Mucosa of descending colon (tissue), 3 donors: ENCODE measurements at regions not wholly inside any gene's neighbourhood (a gene's known extent, or its start where the extent isn't known, plus 50 kb on each side); places are given as distances from the start of the nearest gene placed in this dataset.

Experiments
- ATAC-seq: fragments of 200-7000 bp; cut with Tn5 transposase; one replicate; pipeline ENCODE4 v1.9.1; 2020; ENCODE audit warnings: mild to moderate bottlenecking, moderate library complexity
- DNase-seq, 3 donors: peaks; one replicate each; pipeline ENCODE4 v3.0.0-alpha.2; 2020
- H3K36me3 ChIP-seq: fragments of 200-600 bp; one replicate; pipeline ENCODE4 v1.8.0; 2021; ENCODE audit warnings: low read depth, mild to moderate bottlenecking
- H3K4me1 ChIP-seq: fragments of 200-600 bp; one replicate; pipeline ENCODE4 v1.8.0; 2021; ENCODE audit warnings: low read depth, mild to moderate bottlenecking
- H3K4me3 ChIP-seq: fragments of 200-600 bp; one replicate; pipeline ENCODE4 v1.8.0; 2021; ENCODE audit warnings: mild to moderate bottlenecking
- H3K9me3 ChIP-seq: fragments of 200-600 bp; one replicate; pipeline ENCODE4 v1.8.0; 2021; ENCODE audit warnings: mild to moderate bottlenecking
- CTCF ChIP-seq: fragments of 200-600 bp; IDR thresholded peaks from one replicate; pipeline ENCODE4 v1.8.0; 2022; ENCODE audit warnings: antibody characterized with exemption, mild to moderate bottlenecking
- intact Hi-C, 2 donors: fragments of 100-400 bp; cut with DNase I in 1 of 2; cut with micrococcal nuclease in 1 of 2; formaldehyde crosslinking; loops; one replicate each; pipeline versions ENCODE4 v1.11.0 to v1.11.1; 2022; cut with DNase I, micrococcal nuclease
- donor health status: DM: no; HTN: no; CAD: no; lungs with moderate emphysema.
- donor health status: DM: no; HTN: no; CAD: no.
- donor health status: DM: no; HTN: yes; CAD: no.

- H3K4me1 ChIP-seq = no peaks in the 10 kb centered on the region
- no peaks in the 10 kb centered on the region for H3K36me3 ChIP-seq
- H3K9me3 ChIP-seq = no peaks in the 10 kb centered on the region
- intact Hi-C loops = no loop called here
- no peak for TF ChIP-seq CTCF
- no peak overlapping the region for H3K4me3 ChIP-seq
- ATAC-seq (no peak), DNase-seq (peak in 1 of 3 donors; percentile 40)
Measured at GRCh38 chr12:132404435-132404855, 75.1 kb upstream of the GALNT9 start.

GRCh38 chr12:132403636-132404434 is 74.4 kb upstream of the GALNT9 start:
- no peak overlapping the region for H3K4me3 ChIP-seq
- H3K36me3 ChIP-seq = no peaks in the 10 kb centered on the region
- intact Hi-C loops = no loop called here
- H3K9me3 ChIP-seq = no peaks in the 10 kb centered on the region
- H3K4me1 ChIP-seq = no peaks in the 10 kb centered on the region
- ATAC-seq (no peak), DNase-seq (peak in 1 of 3 donors; percentile 35)
- no peak for TF ChIP-seq CTCF

- DNase-seq = peak in 1 of 3 donors; percentile 29
- no peaks in the 10 kb centered on the region for H3K4me1 ChIP-seq
- intact Hi-C loops = no loop called here
Measured at GRCh38 chr12:132402831-132403416, 73.5 kb upstream of the GALNT9 start.

GRCh38 chr12:132401982-132402381 is 72.6 kb upstream of the GALNT9 start:
- Histone ChIP-seq H3K36me3 (no peaks in the 10 kb centered on the region), H3K4me3 (no peak overlapping the region), H3K9me3 (no peaks in the 10 kb centered on the region), H3K4me1 (no peaks in the 10 kb centered on the region)
- intact Hi-C loops = no loop called here
- no peak for DNase-seq
- no peak for TF ChIP-seq CTCF
- no peak for ATAC-seq

More at GRCh38 chr12:132402831-132403416, 73.5 kb upstream of the GALNT9 start:
- no peak overlapping the region for H3K4me3 ChIP-seq
- ATAC-seq = no peak
- H3K9me3 ChIP-seq = no peaks in the 10 kb centered on the region
- no peak for TF ChIP-seq CTCF
- no peaks in the 10 kb centered on the region for H3K36me3 ChIP-seq

- Histone ChIP-seq H3K9me3 (no peaks in the 10 kb centered on the region), H3K36me3 (no peaks in the 10 kb centered on the region), H3K4me3 (no peak overlapping the region), H3K4me1 (no peaks in the 10 kb centered on the region)
- DNase-seq (peak in 1 of 3 donors; percentile 42), ATAC-seq (no peak)
- no peak for TF ChIP-seq CTCF
- intact Hi-C loops = no loop called here
Measured at GRCh38 chr12:132400011-132400641, 70.7 kb upstream of the GALNT9 start.
